Adrenal gland (tissue), 9 donors: ENCODE measurements at regions not wholly inside any gene's neighbourhood (a gene's known extent, or its start where the extent isn't known, plus 50 kb on each side); places are given as distances from the start of the nearest gene placed in this dataset.
"Not testable (repeated sequence)": the region's sequence is repeated elsewhere in the genome, so short reads cannot be mapped to it uniquely, and the experiment has no call there.

Experiments used
- DNase-seq, 7 donors: peaks; one replicate each; pipeline ENCODE4 v3.0.0-alpha.2; 2019 to 2020
- H3K27ac ChIP-seq, 5 donors: fragments of 200-600 bp; sonication (generic) in 4 of 5; 1 replicate in 3 of 5; 2 replicates in 2 of 5; pipeline versions ENCODE4 v1.5.1 to v1.8.0; 2016 to 2020; ENCODE audit warnings: mild to moderate bottlenecking in 1 of 5
- H3K27me3 ChIP-seq: fragments of 200-600 bp; 2 replicates; pipeline ENCODE4 v1.8.0; 2021
- H3K36me3 ChIP-seq, 2 donors: fragments of 200-600 bp; replicated peaks in 1 of 2; 1 replicate in 1 of 2; 2 replicates in 1 of 2; pipeline versions ENCODE4 v1.5.1 to v1.8.0; 2018 to 2022
- H3K4me1 ChIP-seq, 2 donors: fragments of 200-600 bp; replicated peaks in 1 of 2; 1 replicate in 1 of 2; 2 replicates in 1 of 2; pipeline versions ENCODE4 v1.5.1 to v1.8.0; 2018 to 2021
- H3K4me3 ChIP-seq, 4 donors: fragments of 200-600 bp; sonication (generic) in 3 of 4; one replicate each; pipeline ENCODE4 v1.5.1; 2016 to 2018
- H3K9me3 ChIP-seq, 3 donors: fragments of 200-600 bp; sonication (generic) in 1 of 3; replicated peaks in 1 of 3; 1 replicate in 2 of 3; 2 replicates in 1 of 3; pipeline versions ENCODE4 v1.5.1 to v1.8.0; 2016 to 2021
- POLR2A ChIP-seq, 2 donors: fragments of 450-650 bp; IDR thresholded peaks; one replicate each; pipeline ENCODE4 v1.6.1; 2017; ENCODE audit warnings: antibody characterized with exemption in 2 of 2, mild to moderate bottlenecking in 2 of 2, moderate library complexity in 1 of 2
- WGBS, 4 donors: extraction: QIAGEN DNeasy Blood & Tissue Kit in 2 of 4; methylation state at CpG; one replicate each; pipeline versions ENCODE4 v1.1.5 to v1.1.7; 2013 to 2017; 5-methylcytosine and 5-hydroxymethylcytosine counted together
- intact Hi-C, 2 donors: fragments of 100-400 bp; cut with DNase I; formaldehyde crosslinking; loops; one replicate each; pipeline versions ENCODE4 v1.14.1 to v1.15.0; 2022 to 2023
- TF ChIP-seq, protein P1 (sequence below), 6 experiments: fragments of 450-650 bp in 4 of 6; fragments of 200-600 bp in 2 of 6; sonication (generic) in 1 of 6; IDR thresholded peaks; 1 replicate in 5 of 6; 2 replicates in 1 of 6; pipeline versions ENCODE4 v1.5.1 to v1.8.0; 2016 to 2021; ENCODE audit warnings: antibody characterized with exemption in 6 of 6, mild to moderate bottlenecking in 2 of 6, moderate library complexity in 1 of 6
- donor health status: healthy with polysubstance abuse.
- donor health status: Bipolar disorder and iron deficiency.
- donor health status: DM: yes; HTN: yes; CAD: no.
- donor health status: DM: no; HTN: no; CAD: no.
- donor health status: DM: no; HTN: no; CAD: no.

DNA sequence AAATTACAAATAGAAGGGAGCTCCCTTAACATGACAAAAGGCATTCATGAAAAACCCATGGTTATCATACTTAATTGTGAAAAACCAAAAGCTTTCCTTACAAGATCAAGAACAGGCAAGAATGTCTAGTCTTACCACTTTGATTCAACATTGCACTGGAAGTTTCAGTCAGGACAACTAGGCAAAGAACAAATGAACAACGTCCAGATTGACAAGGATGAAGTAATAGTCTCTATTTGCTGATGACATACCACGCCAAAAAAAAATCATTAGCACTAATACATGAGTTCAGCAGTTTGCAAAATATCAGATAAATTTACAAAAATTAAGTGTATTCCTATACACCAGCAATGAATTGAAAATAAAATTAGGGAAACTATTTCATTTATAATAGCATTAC is 200.2 kb downstream of the TOX3 start:
- Histone ChIP-seq H3K36me3 (no peaks in the 10 kb centered on the region), H3K9me3 (no peaks in the 10 kb centered on the region), H3K27ac (no peak overlapping the region), H3K4me3 (no peak overlapping the region), H3K27me3 (no peaks in the 10 kb centered on the region), H3K4me1 (no peaks in the 10 kb centered on the region)
- DNase-seq: no peak
- intact Hi-C loops: no loop called here
- WGBS, 4 donors: 61 to 75% (median 67%) methylated on average over 2 of the region's 2 CpGs
- TF ChIP-seq, protein P1, sequence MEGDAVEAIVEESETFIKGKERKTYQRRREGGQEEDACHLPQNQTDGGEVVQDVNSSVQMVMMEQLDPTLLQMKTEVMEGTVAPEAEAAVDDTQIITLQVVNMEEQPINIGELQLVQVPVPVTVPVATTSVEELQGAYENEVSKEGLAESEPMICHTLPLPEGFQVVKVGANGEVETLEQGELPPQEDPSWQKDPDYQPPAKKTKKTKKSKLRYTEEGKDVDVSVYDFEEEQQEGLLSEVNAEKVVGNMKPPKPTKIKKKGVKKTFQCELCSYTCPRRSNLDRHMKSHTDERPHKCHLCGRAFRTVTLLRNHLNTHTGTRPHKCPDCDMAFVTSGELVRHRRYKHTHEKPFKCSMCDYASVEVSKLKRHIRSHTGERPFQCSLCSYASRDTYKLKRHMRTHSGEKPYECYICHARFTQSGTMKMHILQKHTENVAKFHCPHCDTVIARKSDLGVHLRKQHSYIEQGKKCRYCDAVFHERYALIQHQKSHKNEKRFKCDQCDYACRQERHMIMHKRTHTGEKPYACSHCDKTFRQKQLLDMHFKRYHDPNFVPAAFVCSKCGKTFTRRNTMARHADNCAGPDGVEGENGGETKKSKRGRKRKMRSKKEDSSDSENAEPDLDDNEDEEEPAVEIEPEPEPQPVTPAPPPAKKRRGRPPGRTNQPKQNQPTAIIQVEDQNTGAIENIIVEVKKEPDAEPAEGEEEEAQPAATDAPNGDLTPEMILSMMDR (IDR thresholded peaks at IDR 0.05): no peak
- TF ChIP-seq POLR2A (IDR thresholded peaks at IDR 0.05): no peak

DNA sequence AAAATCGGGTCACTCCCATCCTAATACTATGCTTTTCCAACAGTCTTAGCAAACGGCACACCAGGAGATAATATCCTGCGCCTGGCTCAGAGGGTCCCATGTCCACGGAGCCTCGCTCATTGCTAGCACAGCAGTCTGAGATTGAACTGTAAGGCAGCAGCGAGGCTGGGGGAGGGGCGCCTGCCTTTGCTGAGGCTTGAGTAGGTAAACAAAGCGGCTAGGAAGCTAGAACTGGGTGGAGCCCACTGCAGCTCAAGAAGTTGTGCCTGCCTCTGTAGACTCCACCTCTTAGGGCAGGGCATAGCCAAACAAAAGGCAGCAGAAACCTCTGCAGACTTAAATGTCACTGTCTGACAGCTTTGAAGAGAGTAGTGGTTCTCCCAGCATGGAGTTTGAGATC is 213.3 kb downstream of the TOX3 start:
- H3K27ac ChIP-seq, H3K27me3 ChIP-seq, H3K4me1 ChIP-seq, H3K4me3 ChIP-seq, DNase-seq, H3K9me3 ChIP-seq, H3K36me3 ChIP-seq, intact Hi-C loops: not testable (repeated sequence)
- 79 to 87% (median 81%) methylated on average over 6 to 8 of the region's 8 CpGs for WGBS, 4 donors

DNA sequence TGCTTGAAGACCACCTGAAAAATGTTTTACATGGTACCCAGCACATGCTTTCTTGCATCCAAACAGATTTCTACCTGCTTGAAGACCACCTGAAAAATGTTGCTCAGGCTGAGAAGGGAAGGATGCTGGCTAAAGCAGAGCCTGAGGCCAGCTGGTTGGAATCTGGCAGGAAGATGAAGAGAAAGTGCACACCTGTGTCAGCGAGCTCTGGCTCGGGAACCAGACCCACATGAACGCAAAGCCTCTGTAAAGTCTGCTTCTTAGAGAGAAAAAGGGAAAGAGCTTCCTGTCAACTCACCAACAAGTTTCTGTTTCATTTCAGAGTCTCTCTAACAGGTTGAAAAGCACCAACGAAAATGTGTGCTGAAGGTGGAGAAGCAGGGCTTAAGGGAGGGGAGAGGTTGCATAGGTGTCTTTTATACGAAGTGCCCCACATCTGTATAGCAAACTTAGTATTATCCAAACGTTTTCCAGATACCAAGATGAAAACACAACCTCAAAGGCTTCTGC is 226.0 kb downstream of the TOX3 start:
- no peaks in the 10 kb centered on the region for H3K27me3 ChIP-seq
- no peaks in the 10 kb centered on the region for H3K36me3 ChIP-seq
- H3K4me1 ChIP-seq: no peaks in the 10 kb centered on the region
- intact Hi-C loops: no loop called here
- H3K4me3 ChIP-seq: no peak overlapping the region
- no peak overlapping the region for H3K27ac ChIP-seq
- DNase-seq: no peak
- WGBS, 4 donors: 57 to 64% (median 60%) methylated on average over 6 of the region's 6 CpGs
- TF ChIP-seq, protein P1 (IDR thresholded peaks at IDR 0.05): no peak
- TF ChIP-seq POLR2A (IDR thresholded peaks at IDR 0.05): no peak
- H3K9me3 ChIP-seq: no peaks in the 10 kb centered on the region

DNA sequence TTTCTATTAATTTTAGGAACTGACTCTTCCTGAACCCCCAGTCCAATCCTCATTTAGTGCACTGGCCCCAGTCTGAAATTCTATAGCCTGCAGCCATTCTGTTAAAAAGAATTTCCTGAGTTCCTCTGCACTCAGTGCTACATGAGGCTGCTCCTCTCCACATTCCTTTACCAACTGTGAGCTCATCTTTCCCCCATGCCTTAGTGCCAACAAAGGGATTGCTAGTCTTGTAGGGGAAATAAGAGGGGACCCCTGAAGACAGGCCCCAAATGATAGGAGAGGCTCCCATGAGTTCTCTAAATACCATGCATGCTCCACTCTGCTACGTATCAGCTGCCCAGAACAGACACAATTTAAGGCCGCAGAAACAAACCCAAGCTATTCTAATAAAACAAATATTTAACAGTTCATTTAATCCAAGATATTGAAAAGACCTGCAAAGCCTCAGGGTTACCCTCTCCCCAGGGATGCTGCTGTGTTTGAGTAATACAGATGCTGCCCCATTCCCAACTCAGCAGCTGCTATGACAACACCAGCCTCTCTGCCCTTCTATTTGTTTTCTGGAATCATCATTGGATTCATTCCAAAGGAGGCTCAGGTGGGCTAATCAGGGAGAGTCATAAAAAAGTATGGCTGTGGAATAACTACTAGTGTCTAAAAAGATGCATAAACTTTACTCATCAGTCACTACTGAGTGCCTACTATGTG is 228.5 kb downstream of the TOX3 start:
- no peak for TF ChIP-seq POLR2A (IDR thresholded peaks at IDR 0.05)
- TF ChIP-seq, protein P1 (IDR thresholded peaks at IDR 0.05): no peak
- DNase-seq: no peak
- Histone ChIP-seq H3K4me3 (no peak overlapping the region), H3K27me3 (no peaks in the 10 kb centered on the region), H3K4me1 (no peaks in the 10 kb centered on the region), H3K9me3 (no peaks in the 10 kb centered on the region), H3K36me3 (no peaks in the 10 kb centered on the region), H3K27ac (no peak overlapping the region)
- intact Hi-C loops: no loop called here
- WGBS, 4 donors: 58 to 83% (median 74%) methylated on average over 2 of the region's 2 CpGs

DNA sequence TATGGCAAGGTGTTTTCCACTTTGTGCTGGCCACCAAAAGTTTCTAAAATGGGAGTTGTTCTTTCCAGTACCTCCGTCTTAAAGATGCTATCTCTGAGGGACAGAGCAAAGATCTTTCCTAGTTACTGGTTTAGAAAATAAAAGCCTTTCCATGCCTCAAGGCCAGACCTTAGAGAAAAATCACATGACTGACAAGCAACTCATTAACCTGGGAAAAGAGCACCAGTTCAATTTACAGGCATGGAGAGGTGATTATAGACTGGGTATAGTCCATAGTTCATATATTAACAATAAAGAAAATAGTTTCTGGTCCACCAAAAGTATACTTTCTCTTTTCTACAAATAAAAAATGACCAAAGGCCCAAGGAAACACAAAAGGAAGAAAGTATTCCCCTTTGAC is 230.7 kb downstream of the TOX3 start:
- Histone ChIP-seq H3K9me3 (no peaks in the 10 kb centered on the region), H3K4me1 (no peaks in the 10 kb centered on the region), H3K4me3 (no peak overlapping the region), H3K27me3 (no peaks in the 10 kb centered on the region), H3K27ac (no peak overlapping the region), H3K36me3 (no peaks in the 10 kb centered on the region)
- 32 to 54% (median 45%) methylated on average over 1 of the region's 1 CpG for WGBS, 4 donors
- intact Hi-C loops: no loop called here
- no peak for TF ChIP-seq POLR2A (IDR thresholded peaks at IDR 0.05)
- TF ChIP-seq, protein P1 (IDR thresholded peaks at IDR 0.05): no peak
- DNase-seq: no peak
